B cell (primary cell): ENCODE measurements at regions not wholly inside any gene's neighbourhood (a gene's known extent, or its start where the extent isn't known, plus 50 kb on each side); places are given as distances from the start of the nearest gene placed in this dataset.

ENCODE experiments used
- ATAC-seq: fragments of 200-7000 bp; cut with Tn5 transposase; one replicate; pipeline ENCODE4 v1.10.0; 2021; ENCODE audit warnings: low read depth, mild to moderate bottlenecking, moderate number of reproducible peaks, moderate library complexity
- CTCF ChIA-PET: fragments of 350-600 bp; sonication (Branson Sonifier 250); formaldehyde crosslinking; loops from one replicate; lab custom pipeline; 2021; ENCODE audit warnings: antibody characterized with exemption, inconsistent platforms; lab: Charles Lee
- POLR2A ChIA-PET: fragments of 350-600 bp; sonication (Branson Sonifier 250); formaldehyde crosslinking; loops from one replicate; lab custom pipeline; 2021; ENCODE audit warnings: antibody characterized with exemption; lab: Charles Lee
- DNase-seq: peaks from one replicate; pipeline ENCODE4 v3.0.0; 2013
- H2AFZ ChIP-seq: 2 replicates; pipeline ENCODE4 v1.6.1; 2012; ENCODE audit warnings: mild to moderate bottlenecking, low read depth, low read length; ENCODE audit not compliant: insufficient read depth, poor library complexity, severe bottlenecking
- H3K27ac ChIP-seq, 2 donors: 1 replicate in 1 of 2; 2 replicates in 1 of 2; pipeline ENCODE4 v1.5.1; 2012 to 2013; ENCODE audit warnings: low read length in 2 of 2, mild to moderate bottlenecking in 2 of 2, moderate library complexity in 1 of 2
- H3K27me3 ChIP-seq, 4 experiments: fragments of 200-600 bp in 1 of 4; sonication (generic) in 1 of 4; replicated peaks in 1 of 4; 1 replicate in 2 of 4; 2 replicates in 2 of 4; pipeline versions ENCODE4 v1.6.1 to v1.7.0; 2013 to 2016; ENCODE audit warnings: low read length in 3 of 4, mild to moderate bottlenecking in 2 of 4, mixed read lengths in 1 of 4, moderate library complexity in 1 of 4; ENCODE audit not compliant: insufficient read depth in 4 of 4, control insufficient read depth in 3 of 4; ENCODE audit errors: control extremely low read depth in 1 of 4
- H3K36me3 ChIP-seq, 2 experiments: replicated peaks in 1 of 2; 1 replicate in 1 of 2; 2 replicates in 1 of 2; pipeline versions ENCODE4 v1.6.1 to v1.7.1; 2013; ENCODE audit warnings: low read length in 1 of 2; ENCODE audit not compliant: insufficient read depth in 2 of 2, control insufficient read depth in 1 of 2; ENCODE audit errors: control extremely low read depth in 1 of 2, extremely low read depth in 1 of 2
- H3K4me1 ChIP-seq, 2 donors: fragments of 200-600 bp in 1 of 2; sonication (generic) in 1 of 2; 1 replicate in 1 of 2; 2 replicates in 1 of 2; pipeline versions ENCODE4 v1.5.1 to v1.6.1; 2013 to 2017; ENCODE audit warnings: low read length in 2 of 2; ENCODE audit not compliant: control insufficient read depth in 2 of 2, insufficient read depth in 2 of 2
- H3K4me2 ChIP-seq: replicated peaks from 2 replicates; pipeline ENCODE3; 2012; ENCODE audit warnings: mild to moderate bottlenecking, low read depth, low read length; ENCODE audit not compliant: poor library complexity, severe bottlenecking
- H3K4me3 ChIP-seq, 5 experiments: fragments of 200-600 bp in 1 of 5; sonication (generic) in 1 of 5; 1 replicate in 3 of 5; 2 replicates in 2 of 5; pipeline versions ENCODE4 v1.5.1 to v1.7.0; 2011 to 2016; ENCODE audit warnings: low read length in 4 of 5, mild to moderate bottlenecking in 4 of 5, low read depth in 2 of 5, control low read depth in 1 of 5, moderate library complexity in 1 of 5; ENCODE audit not compliant: insufficient read depth in 1 of 5; ENCODE audit errors: control extremely low read depth in 1 of 5, extremely low read depth in 1 of 5
- H3K79me2 ChIP-seq: fragments of 200-600 bp; sonication (generic); one replicate; pipeline ENCODE4 v1.6.0; 2016; ENCODE audit warnings: low read length; ENCODE audit not compliant: control insufficient read depth, insufficient read depth
- H3K9ac ChIP-seq: fragments of 200-600 bp; sonication (generic); 2 replicates; pipeline ENCODE4 v1.6.1; 2017; ENCODE audit warnings: mild to moderate bottlenecking, low read length, moderate library complexity
- H3K9me3 ChIP-seq, 3 donors: one replicate each; pipeline versions ENCODE4 v1.6.1 to v1.7.1; 2013; ENCODE audit warnings: low read length in 2 of 3; ENCODE audit not compliant: control insufficient read depth in 2 of 3, insufficient read depth in 1 of 3; ENCODE audit errors: control extremely low read depth in 1 of 3
- H4K20me1 ChIP-seq: 2 replicates; pipeline ENCODE4 v1.6.0; 2012; ENCODE audit warnings: mild to moderate bottlenecking, low read length; ENCODE audit not compliant: insufficient read depth, control insufficient read depth, poor library complexity, severe bottlenecking
- H3K27ac Mint-ChIP-seq: one replicate; pipeline ENCODE4 v1.8.0; 2021; ENCODE audit warnings: mixed read lengths
- H3K27me3 Mint-ChIP-seq: one replicate; pipeline ENCODE4 v1.8.0; 2021; ENCODE audit warnings: mixed read lengths
- H3K4me1 Mint-ChIP-seq: one replicate; pipeline ENCODE4 v1.8.0; 2021; ENCODE audit warnings: mixed read lengths
- H3K4me3 Mint-ChIP-seq: one replicate; pipeline ENCODE4 v1.8.0; 2021; ENCODE audit warnings: mixed read lengths
- H3K9me3 Mint-ChIP-seq: one replicate; pipeline ENCODE4 v1.8.0; 2022; ENCODE audit warnings: mixed read lengths; ENCODE audit not compliant: insufficient read depth
- CTCF ChIP-seq: fragments of 200-600 bp; IDR thresholded peaks from one replicate; pipeline ENCODE4 v1.8.0; 2022; ENCODE audit warnings: antibody characterized with exemption, mild to moderate bottlenecking
- EZH2 ChIP-seq: IDR thresholded peaks from 2 replicates; pipeline ENCODE4 v1.6.1; 2012; ENCODE audit warnings: borderline replicate concordance, low read depth, mild to moderate bottlenecking, moderate library complexity, low read length; ENCODE audit not compliant: insufficient read depth, poor library complexity, severe bottlenecking
- WGBS: methylation state at CpG from one replicate; pipeline ENCODE4 v1.1.5; 2013; ENCODE audit warnings: missing lambda C conversion rate; ENCODE audit not compliant: insufficient coverage; 5-methylcytosine and 5-hydroxymethylcytosine counted together
- intact Hi-C: fragments of 100-400 bp; cut with micrococcal nuclease; formaldehyde crosslinking; loops from one replicate; pipeline ENCODE4 v1.10.0; 2022

- no peaks in the 10 kb centered on the region for H4K20me1 ChIP-seq
- ChIA-PET CTCF (no interaction called here), POLR2A (no interaction called here)
- Mint-ChIP-seq H3K27ac (no peak overlapping the region), H3K4me3 (no peak overlapping the region), H3K27me3 (peaks cover 26% of the 10 kb centered on the region), H3K9me3 (peaks cover 3% of the 10 kb centered on the region), H3K4me1 (no peaks in the 10 kb centered on the region)
- WGBS = no CpG with 5 or more reads among the region's 1 CpG
- intact Hi-C loops = no loop called here
- no peak overlapping the region for H3K27ac ChIP-seq
- no peak overlapping the region for H3K4me2 ChIP-seq
- no peaks in the 10 kb centered on the region for H3K9me3 ChIP-seq
- no peaks in the 10 kb centered on the region for H3K4me1 ChIP-seq
- no peak overlapping the region for H3K4me3 ChIP-seq
- no peaks in the 10 kb centered on the region for H3K79me2 ChIP-seq
- DNase-seq (no peak), ATAC-seq (no peak)
- peaks cover 0 to 6% (median 5%) of the 10 kb centered on the region in 4 experiments for H3K27me3 ChIP-seq
- H2AFZ ChIP-seq = no peak overlapping the region
- no peak for TF ChIP-seq CTCF
- no peak for TF ChIP-seq EZH2
- H3K9ac ChIP-seq = no peak overlapping the region
- H3K36me3 ChIP-seq = no peaks in the 10 kb centered on the region
Observed at GRCh38 chr15:61794881-61795280, 265.4 kb downstream of the VPS13C start.

DNA sequence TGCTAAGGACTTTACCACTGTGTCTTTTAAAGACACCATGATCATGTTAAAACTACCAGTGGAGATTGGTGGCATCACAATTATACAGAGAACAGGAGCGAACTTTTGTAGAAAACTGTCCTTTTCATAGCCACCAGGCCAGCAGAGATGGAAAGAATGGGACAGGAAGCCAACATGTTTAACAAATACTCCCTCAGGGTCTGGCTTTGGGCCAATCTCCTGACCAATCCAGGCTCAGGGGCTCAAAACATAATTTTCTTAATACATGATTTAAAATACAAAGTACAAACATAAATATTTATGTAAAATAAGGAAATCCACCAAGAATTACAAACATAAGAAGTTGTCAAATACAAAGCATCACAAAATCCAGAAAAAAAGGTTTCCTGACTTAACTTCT is 266.0 kb downstream of the VPS13C start:
- no peak overlapping the region for H3K4me3 Mint-ChIP-seq
- WGBS = no CpG with 5 or more reads among the region's 1 CpG
- Histone ChIP-seq H3K4me1 (no peaks in the 10 kb centered on the region), H3K4me3 (no peak overlapping the region), H3K36me3 (no peaks in the 10 kb centered on the region), H4K20me1 (no peaks in the 10 kb centered on the region), H3K9me3 (no peaks in the 10 kb centered on the region), H3K9ac (no peak overlapping the region), H3K79me2 (no peaks in the 10 kb centered on the region), H2AFZ (no peak overlapping the region), H3K4me2 (no peak overlapping the region), H3K27ac (no peak overlapping the region), H3K27me3 (peaks cover 0 to 6% (median 4%) of the 10 kb centered on the region in 4 experiments)
- ChIA-PET CTCF (no interaction called here), POLR2A (no interaction called here)
- H3K9me3 Mint-ChIP-seq = peaks cover 3% of the 10 kb centered on the region
- H3K27me3 Mint-ChIP-seq = peaks cover 27% of the 10 kb centered on the region
- H3K27ac Mint-ChIP-seq = no peak overlapping the region
- no peaks in the 10 kb centered on the region for H3K4me1 Mint-ChIP-seq
- TF ChIP-seq CTCF (no peak), EZH2 (no peak)
- ATAC-seq (no peak), DNase-seq (no peak)
- intact Hi-C loops = no loop called here
